Neural crest cell (in vitro differentiated cells): ENCODE measurements at regions not wholly inside any gene's neighbourhood (a gene's known extent, or its start where the extent isn't known, plus 50 kb on each side); places are given as distances from the start of the nearest gene placed in this dataset.

ENCODE experiments used
- DNase-seq: peaks from one replicate; pipeline ENCODE4 v3.0.0; 2021; ENCODE audit warnings: low read depth, mixed read lengths, low spot score
- H3K27ac Mint-ChIP-seq: one replicate; pipeline ENCODE4 v1.8.0; 2021; ENCODE audit warnings: mild to moderate bottlenecking, mixed read lengths; ENCODE audit not compliant: unreplicated experiment
- H3K27me3 Mint-ChIP-seq: 2 replicates; pipeline ENCODE4 v1.8.0; 2021; ENCODE audit warnings: low read depth, mild to moderate bottlenecking, mixed read lengths
- H3K36me3 Mint-ChIP-seq: 2 replicates; pipeline ENCODE4 v1.8.0; 2021; ENCODE audit warnings: low read depth, mild to moderate bottlenecking, mixed read lengths
- H3K4me1 Mint-ChIP-seq: 2 replicates; pipeline ENCODE4 v1.8.0; 2021; ENCODE audit warnings: mixed read lengths
- H3K4me3 Mint-ChIP-seq: one replicate; pipeline ENCODE4 v1.8.0; 2021; ENCODE audit warnings: mild to moderate bottlenecking, mixed read lengths
- H3K9me3 Mint-ChIP-seq: 2 replicates; pipeline ENCODE4 v1.8.0; 2021; ENCODE audit warnings: mixed read lengths
- CTCF ChIP-seq: fragments of 200-600 bp; sonication (generic); conservative IDR thresholded peaks from 2 replicates; pipeline ENCODE4 v1.5.0; 2021; ENCODE audit warnings: antibody characterized with exemption, mild to moderate bottlenecking

- Mint-ChIP-seq H3K27ac (no peak overlapping the region), H3K36me3 (no peaks in the 10 kb centered on the region), H3K9me3 (no peaks in the 10 kb centered on the region), H3K4me1 (no peaks in the 10 kb centered on the region), H3K4me3 (no peak overlapping the region), H3K27me3 (no peaks in the 10 kb centered on the region)
- TF ChIP-seq CTCF = no peak
- DNase-seq = no peak
Observed at GRCh38 chr5:113846941-113847340, 333.4 kb downstream of the YTHDC2 start.

- Mint-ChIP-seq H3K4me3 (no peak overlapping the region), H3K9me3 (peaks cover 15% of the 10 kb centered on the region), H3K36me3 (peaks cover 3% of the 10 kb centered on the region), H3K27ac (no peak overlapping the region), H3K4me1 (no peaks in the 10 kb centered on the region), H3K27me3 (no peaks in the 10 kb centered on the region)
- DNase-seq = no peak
- TF ChIP-seq CTCF = no peak
Observed at GRCh38 chr5:113864437-113864836, 350.9 kb downstream of the YTHDC2 start.

GRCh38 chr5:113866763-113867162, 353.3 kb downstream of the YTHDC2 start:
- H3K27ac Mint-ChIP-seq = no peak overlapping the region

GRCh38 chr5:113869611-113870010, 356.1 kb downstream of the YTHDC2 start:
- Mint-ChIP-seq H3K4me3 (no peak overlapping the region), H3K36me3 (no peaks in the 10 kb centered on the region), H3K27me3 (no peaks in the 10 kb centered on the region), H3K4me1 (no peaks in the 10 kb centered on the region), H3K27ac (no peak overlapping the region), H3K9me3 (peaks cover 11% of the 10 kb centered on the region)
- no peak for DNase-seq
- TF ChIP-seq CTCF = no peak

More at GRCh38 chr5:113866763-113867162, 353.3 kb downstream of the YTHDC2 start:
- H3K4me1 Mint-ChIP-seq = no peaks in the 10 kb centered on the region
- no peak overlapping the region for H3K4me3 Mint-ChIP-seq
- H3K27me3 Mint-ChIP-seq = no peaks in the 10 kb centered on the region
- TF ChIP-seq CTCF = no peak
- H3K9me3 Mint-ChIP-seq = peaks cover 11% of the 10 kb centered on the region
- no peaks in the 10 kb centered on the region for H3K36me3 Mint-ChIP-seq
- DNase-seq = no peak

GRCh38 chr5:113871972-113872371, 358.5 kb downstream of the YTHDC2 start:
- TF ChIP-seq CTCF = no peak
- peaks cover 4% of the 10 kb centered on the region for H3K9me3 Mint-ChIP-seq
- no peaks in the 10 kb centered on the region for H3K4me1 Mint-ChIP-seq
- no peak overlapping the region for H3K4me3 Mint-ChIP-seq
- no peak for DNase-seq
- H3K27me3 Mint-ChIP-seq = no peaks in the 10 kb centered on the region
- no peak overlapping the region for H3K27ac Mint-ChIP-seq
- H3K36me3 Mint-ChIP-seq = no peaks in the 10 kb centered on the region

- TF ChIP-seq CTCF = no peak
- DNase-seq = no peak
- no peak overlapping the region for H3K27ac Mint-ChIP-seq
- H3K4me3 Mint-ChIP-seq = no peak overlapping the region
- H3K4me1 Mint-ChIP-seq = no peaks in the 10 kb centered on the region
- H3K27me3 Mint-ChIP-seq = no peaks in the 10 kb centered on the region
- H3K9me3 Mint-ChIP-seq = peaks cover 3% of the 10 kb centered on the region
- H3K36me3 Mint-ChIP-seq = no peaks in the 10 kb centered on the region
Observed at GRCh38 chr5:113875096-113875495, 361.6 kb downstream of the YTHDC2 start.
